SK-N-SH (cell line): ENCODE measurements at regions not wholly inside any gene's neighbourhood (a gene's known extent, or its start where the extent isn't known, plus 50 kb on each side); places are given as distances from the start of the nearest gene placed in this dataset.

Experiments
- CTCF ChIA-PET: fragments of 300-600, 350-600 bp; formaldehyde crosslinking; extraction: SDS; loops from one replicate; lab custom pipeline; 2021; lab: Yijun Ruan, JAX
- POLR2A ChIA-PET: fragments of 350-600 bp; sonication (Branson Sonifier 250); formaldehyde crosslinking; extraction: SDS; loops from one replicate; lab custom pipeline; 2020; ENCODE audit warnings: antibody characterized with exemption, inconsistent platforms; lab: Yijun Ruan, JAX
- DNase-seq: peaks from one replicate; pipeline ENCODE4 v3.0.0; 2012
- H2AFZ ChIP-seq: fragments of 200-600 bp; sonication (generic); 2 replicates; pipeline ENCODE4 v1.8.1; 2016; ENCODE audit warnings: antibody characterized with exemption, mild to moderate bottlenecking, low read depth
- H3F3A ChIP-seq: fragments of 200-600 bp; sonication (generic); replicated peaks from 2 replicates; pipeline ENCODE3; 2016; ENCODE audit warnings: antibody characterized with exemption, mild to moderate bottlenecking; ENCODE audit not compliant: insufficient read depth
- H3K27ac ChIP-seq, 2 experiments: fragments of 200-500 bp in 1 of 2; fragments of 200-600 bp in 1 of 2; sonication (Bioruptor generic) in 1 of 2; sonication (generic), shearing (Covaris generic) in 1 of 2; 2 replicates each; pipeline versions ENCODE4 v1.5.1 to v1.6.1; 2014 to 2016; ENCODE audit warnings: low read depth in 2 of 2, inconsistent platforms in 1 of 2, low read length in 1 of 2, mild to moderate bottlenecking in 1 of 2, mixed read lengths in 1 of 2
- H3K27me3 ChIP-seq: fragments of 200-600 bp; sonication (generic), shearing (Covaris generic); 2 replicates; pipeline ENCODE4 v1.6.1; 2016; ENCODE audit warnings: mixed run types; ENCODE audit not compliant: insufficient read depth
- H3K36me3 ChIP-seq, 2 experiments: fragments of 200-500 bp in 1 of 2; fragments of 200-600 bp in 1 of 2; sonication (Bioruptor generic) in 1 of 2; sonication (generic) in 1 of 2; replicated peaks in 1 of 2; 2 replicates each; pipeline versions ENCODE3 to v1.5.1; 2014 to 2016; ENCODE audit warnings: low read length in 1 of 2, mild to moderate bottlenecking in 1 of 2; ENCODE audit not compliant: insufficient read depth in 2 of 2, control insufficient read depth in 1 of 2
- H3K4me1 ChIP-seq, 2 experiments: fragments of 200-500 bp in 1 of 2; fragments of 200-600 bp in 1 of 2; sonication (Bioruptor generic) in 1 of 2; sonication (generic), shearing (Covaris generic) in 1 of 2; 2 replicates each; pipeline versions ENCODE4 v1.5.1 to v1.6.1; 2014 to 2016; ENCODE audit warnings: low read depth in 1 of 2, low read length in 1 of 2, mixed run types in 1 of 2; ENCODE audit not compliant: insufficient read depth in 2 of 2, control insufficient read depth in 1 of 2
- H3K4me2 ChIP-seq: fragments of 200-600 bp; sonication (generic), shearing (Covaris generic); 2 replicates; pipeline ENCODE4 v1.6.1; 2017; ENCODE audit warnings: mixed run types
- H3K4me3 ChIP-seq, 2 experiments: fragments of 200-500 bp in 1 of 2; fragments of 200-600 bp in 1 of 2; sonication (Bioruptor generic) in 1 of 2; sonication (generic), shearing (Covaris generic) in 1 of 2; 2 replicates each; pipeline versions ENCODE4 v1.5.1 to v1.8.1; 2014 to 2016; ENCODE audit warnings: low read depth in 2 of 2, inconsistent platforms in 1 of 2, low read length in 1 of 2, mild to moderate bottlenecking in 1 of 2, mixed read lengths in 1 of 2, moderate library complexity in 1 of 2
- H3K79me2 ChIP-seq: fragments of 200-600 bp; sonication (generic); 2 replicates; pipeline ENCODE4 v1.8.1; 2017; ENCODE audit warnings: mild to moderate bottlenecking; ENCODE audit not compliant: insufficient read depth
- H3K9ac ChIP-seq: fragments of 200-600 bp; sonication (generic); 2 replicates; pipeline ENCODE4 v1.6.1; 2017; ENCODE audit warnings: mixed run types
- H3K9me2 ChIP-seq: fragments of 200-600 bp; sonication (generic); 2 replicates; pipeline ENCODE4 v1.6.1; 2017; ENCODE audit warnings: mixed run types
- H3K9me3 ChIP-seq: fragments of 200-600 bp; sonication (generic); 2 replicates; pipeline ENCODE4 v1.6.1; 2017; ENCODE audit warnings: mixed run types, mild to moderate bottlenecking, moderate library complexity
- H4K20me1 ChIP-seq: fragments of 200-600 bp; sonication (generic); 2 replicates; pipeline ENCODE4 v1.6.1; 2017; ENCODE audit warnings: mild to moderate bottlenecking, mixed run types; ENCODE audit not compliant: insufficient read depth
- EZH2phosphoT487 ChIP-seq: fragments of 200-600 bp; sonication (generic); IDR thresholded peaks from 2 replicates; pipeline ENCODE4 v1.6.1; 2017; ENCODE audit warnings: low read depth, mixed run types, mild to moderate bottlenecking, antibody characterized with exemption, moderate library complexity, borderline replicate concordance
- FOSL2 ChIP-seq: IDR thresholded peaks from 2 replicates; pipeline ENCODE4 v1.4.0; 2012; ENCODE audit warnings: low read depth, mild to moderate bottlenecking, moderate library complexity, borderline replicate concordance
- FOXM1 ChIP-seq: IDR thresholded peaks from 2 replicates; pipeline ENCODE4 v1.4.0; 2012; ENCODE audit warnings: low read depth, mild to moderate bottlenecking
- GATA2 ChIP-seq: sonication (generic); formaldehyde crosslinking; IDR thresholded peaks from 2 replicates; pipeline ENCODE4 v1.5.0; 2020; ENCODE audit warnings: mild to moderate bottlenecking, missing genetic modification reagents
- RCOR1 ChIP-seq: fragments of 150-350 bp; IDR thresholded peaks from 2 replicates; pipeline ENCODE4 v1.6.1; 2017; ENCODE audit warnings: antibody characterized with exemption, low read length
- SIN3A ChIP-seq: IDR thresholded peaks from 2 replicates; pipeline ENCODE4 v1.6.1; 2012; ENCODE audit warnings: low read depth, mild to moderate bottlenecking, low read length, moderate library complexity, borderline replicate concordance
- WGBS: methylation state at CpG from one replicate; pipeline ENCODE4 v1.1.6; 2017; ENCODE audit warnings: low lambda C conversion rate; 5-methylcytosine and 5-hydroxymethylcytosine counted together
- TF ChIP-seq, protein P1 (sequence below): IDR thresholded peaks from 2 replicates; pipeline ENCODE4 v1.4.0; 2012; ENCODE audit warnings: low read depth
- TF ChIP-seq, protein P2 (sequence below): IDR thresholded peaks from 2 replicates; pipeline ENCODE4 v1.4.0; 2012; ENCODE audit warnings: low read depth, borderline replicate concordance
- TF ChIP-seq, protein P3 (sequence below): fragments of 200-600 bp; sonication (generic); IDR thresholded peaks from 2 replicates; pipeline ENCODE4 v1.6.1; 2017; ENCODE audit warnings: antibody characterized with exemption, mild to moderate bottlenecking, moderate library complexity
- TF ChIP-seq, protein P4 (sequence below): fragments of 150-350 bp; IDR thresholded peaks from 2 replicates; pipeline ENCODE4 v1.6.1; 2016; ENCODE audit warnings: mild to moderate bottlenecking, low read depth, low read length
- TF ChIP-seq, protein P5 (sequence below): IDR thresholded peaks from 2 replicates; pipeline ENCODE4 v1.6.1; 2012; ENCODE audit warnings: mild to moderate bottlenecking, low read depth, low read length, moderate library complexity
- TF ChIP-seq, protein P6 (sequence below): IDR thresholded peaks from 2 replicates; pipeline ENCODE4 v1.4.0; 2012; ENCODE audit warnings: low read depth, borderline replicate concordance

DNA sequence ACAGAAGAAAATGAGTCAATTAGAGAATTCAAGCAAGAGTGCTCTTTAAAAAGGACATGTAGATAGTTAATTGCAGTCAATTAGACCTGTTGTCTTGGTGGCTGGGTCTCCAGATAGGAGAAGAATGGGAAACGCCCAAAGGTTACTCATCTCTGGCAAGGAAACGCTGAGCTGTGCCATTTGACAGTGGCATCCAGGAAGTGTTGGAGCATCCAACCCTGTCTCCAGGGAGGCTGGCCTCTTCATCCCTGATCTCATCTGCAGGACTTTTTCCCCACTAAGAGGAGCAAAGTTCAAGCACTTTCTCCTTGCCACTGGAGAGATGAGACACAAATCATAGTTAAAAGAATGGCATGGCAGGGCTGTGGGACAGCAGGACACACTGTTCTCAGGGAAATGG lies 111.7 kb upstream of the MSX2 start:
- Histone ChIP-seq H3K79me2 (no peaks in the 10 kb centered on the region), H3K4me3 (no peak overlapping the region), H4K20me1 (no peaks in the 10 kb centered on the region), H3K9me2 (no peaks in the 10 kb centered on the region), H3K27ac (no peak overlapping the region), H3K4me1 (peaks cover 0 to 14% of the 10 kb centered on the region in 2 experiments; a peak in 1 of 4 replicates), H3K36me3 (no peaks in the 10 kb centered on the region), H3K4me2 (no peak overlapping the region), H3K27me3 (no peaks in the 10 kb centered on the region)
- WGBS = 54% methylated on average over 2 of the region's 2 CpGs
- ChIA-PET CTCF (interaction anchor here (1.3 to 1.4 kb wide), 2 partner anchors 13 to 193 kb away, joined by 4 to 5 read pairs; no protein-coding TSS in a partner anchor), POLR2A (interaction anchor here (0.7 kb wide), 1 partner anchor 108 kb away, joined by 3 read pairs; no protein-coding TSS in a partner anchor)
- no peak for DNase-seq
- TF ChIP-seq FOXM1 = no peak
- TF ChIP-seq, protein P1, sequence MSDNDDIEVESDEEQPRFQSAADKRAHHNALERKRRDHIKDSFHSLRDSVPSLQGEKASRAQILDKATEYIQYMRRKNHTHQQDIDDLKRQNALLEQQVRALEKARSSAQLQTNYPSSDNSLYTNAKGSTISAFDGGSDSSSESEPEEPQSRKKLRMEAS = no peak
- TF ChIP-seq, protein P2, sequence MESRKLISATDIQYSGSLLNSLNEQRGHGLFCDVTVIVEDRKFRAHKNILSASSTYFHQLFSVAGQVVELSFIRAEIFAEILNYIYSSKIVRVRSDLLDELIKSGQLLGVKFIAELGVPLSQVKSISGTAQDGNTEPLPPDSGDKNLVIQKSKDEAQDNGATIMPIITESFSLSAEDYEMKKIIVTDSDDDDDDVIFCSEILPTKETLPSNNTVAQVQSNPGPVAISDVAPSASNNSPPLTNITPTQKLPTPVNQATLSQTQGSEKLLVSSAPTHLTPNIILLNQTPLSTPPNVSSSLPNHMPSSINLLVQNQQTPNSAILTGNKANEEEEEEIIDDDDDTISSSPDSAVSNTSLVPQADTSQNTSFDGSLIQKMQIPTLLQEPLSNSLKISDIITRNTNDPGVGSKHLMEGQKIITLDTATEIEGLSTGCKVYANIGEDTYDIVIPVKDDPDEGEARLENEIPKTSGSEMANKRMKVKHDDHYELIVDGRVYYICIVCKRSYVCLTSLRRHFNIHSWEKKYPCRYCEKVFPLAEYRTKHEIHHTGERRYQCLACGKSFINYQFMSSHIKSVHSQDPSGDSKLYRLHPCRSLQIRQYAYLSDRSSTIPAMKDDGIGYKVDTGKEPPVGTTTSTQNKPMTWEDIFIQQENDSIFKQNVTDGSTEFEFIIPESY = no peak
- TF ChIP-seq, protein P3, sequence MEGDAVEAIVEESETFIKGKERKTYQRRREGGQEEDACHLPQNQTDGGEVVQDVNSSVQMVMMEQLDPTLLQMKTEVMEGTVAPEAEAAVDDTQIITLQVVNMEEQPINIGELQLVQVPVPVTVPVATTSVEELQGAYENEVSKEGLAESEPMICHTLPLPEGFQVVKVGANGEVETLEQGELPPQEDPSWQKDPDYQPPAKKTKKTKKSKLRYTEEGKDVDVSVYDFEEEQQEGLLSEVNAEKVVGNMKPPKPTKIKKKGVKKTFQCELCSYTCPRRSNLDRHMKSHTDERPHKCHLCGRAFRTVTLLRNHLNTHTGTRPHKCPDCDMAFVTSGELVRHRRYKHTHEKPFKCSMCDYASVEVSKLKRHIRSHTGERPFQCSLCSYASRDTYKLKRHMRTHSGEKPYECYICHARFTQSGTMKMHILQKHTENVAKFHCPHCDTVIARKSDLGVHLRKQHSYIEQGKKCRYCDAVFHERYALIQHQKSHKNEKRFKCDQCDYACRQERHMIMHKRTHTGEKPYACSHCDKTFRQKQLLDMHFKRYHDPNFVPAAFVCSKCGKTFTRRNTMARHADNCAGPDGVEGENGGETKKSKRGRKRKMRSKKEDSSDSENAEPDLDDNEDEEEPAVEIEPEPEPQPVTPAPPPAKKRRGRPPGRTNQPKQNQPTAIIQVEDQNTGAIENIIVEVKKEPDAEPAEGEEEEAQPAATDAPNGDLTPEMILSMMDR = no peak
- TF ChIP-seq GATA2 (CRISPR knock-in tag) = no peak
- no peak for TF ChIP-seq FOSL2
- TF ChIP-seq, protein P4, sequence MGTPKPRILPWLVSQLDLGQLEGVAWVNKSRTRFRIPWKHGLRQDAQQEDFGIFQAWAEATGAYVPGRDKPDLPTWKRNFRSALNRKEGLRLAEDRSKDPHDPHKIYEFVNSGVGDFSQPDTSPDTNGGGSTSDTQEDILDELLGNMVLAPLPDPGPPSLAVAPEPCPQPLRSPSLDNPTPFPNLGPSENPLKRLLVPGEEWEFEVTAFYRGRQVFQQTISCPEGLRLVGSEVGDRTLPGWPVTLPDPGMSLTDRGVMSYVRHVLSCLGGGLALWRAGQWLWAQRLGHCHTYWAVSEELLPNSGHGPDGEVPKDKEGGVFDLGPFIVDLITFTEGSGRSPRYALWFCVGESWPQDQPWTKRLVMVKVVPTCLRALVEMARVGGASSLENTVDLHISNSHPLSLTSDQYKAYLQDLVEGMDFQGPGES = no peak
- TF ChIP-seq SIN3A = no peak
- TF ChIP-seq, protein P5, sequence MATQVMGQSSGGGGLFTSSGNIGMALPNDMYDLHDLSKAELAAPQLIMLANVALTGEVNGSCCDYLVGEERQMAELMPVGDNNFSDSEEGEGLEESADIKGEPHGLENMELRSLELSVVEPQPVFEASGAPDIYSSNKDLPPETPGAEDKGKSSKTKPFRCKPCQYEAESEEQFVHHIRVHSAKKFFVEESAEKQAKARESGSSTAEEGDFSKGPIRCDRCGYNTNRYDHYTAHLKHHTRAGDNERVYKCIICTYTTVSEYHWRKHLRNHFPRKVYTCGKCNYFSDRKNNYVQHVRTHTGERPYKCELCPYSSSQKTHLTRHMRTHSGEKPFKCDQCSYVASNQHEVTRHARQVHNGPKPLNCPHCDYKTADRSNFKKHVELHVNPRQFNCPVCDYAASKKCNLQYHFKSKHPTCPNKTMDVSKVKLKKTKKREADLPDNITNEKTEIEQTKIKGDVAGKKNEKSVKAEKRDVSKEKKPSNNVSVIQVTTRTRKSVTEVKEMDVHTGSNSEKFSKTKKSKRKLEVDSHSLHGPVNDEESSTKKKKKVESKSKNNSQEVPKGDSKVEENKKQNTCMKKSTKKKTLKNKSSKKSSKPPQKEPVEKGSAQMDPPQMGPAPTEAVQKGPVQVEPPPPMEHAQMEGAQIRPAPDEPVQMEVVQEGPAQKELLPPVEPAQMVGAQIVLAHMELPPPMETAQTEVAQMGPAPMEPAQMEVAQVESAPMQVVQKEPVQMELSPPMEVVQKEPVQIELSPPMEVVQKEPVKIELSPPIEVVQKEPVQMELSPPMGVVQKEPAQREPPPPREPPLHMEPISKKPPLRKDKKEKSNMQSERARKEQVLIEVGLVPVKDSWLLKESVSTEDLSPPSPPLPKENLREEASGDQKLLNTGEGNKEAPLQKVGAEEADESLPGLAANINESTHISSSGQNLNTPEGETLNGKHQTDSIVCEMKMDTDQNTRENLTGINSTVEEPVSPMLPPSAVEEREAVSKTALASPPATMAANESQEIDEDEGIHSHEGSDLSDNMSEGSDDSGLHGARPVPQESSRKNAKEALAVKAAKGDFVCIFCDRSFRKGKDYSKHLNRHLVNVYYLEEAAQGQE = no peak
- TF ChIP-seq EZH2phosphoT487 = no peak
- TF ChIP-seq, protein P6, sequence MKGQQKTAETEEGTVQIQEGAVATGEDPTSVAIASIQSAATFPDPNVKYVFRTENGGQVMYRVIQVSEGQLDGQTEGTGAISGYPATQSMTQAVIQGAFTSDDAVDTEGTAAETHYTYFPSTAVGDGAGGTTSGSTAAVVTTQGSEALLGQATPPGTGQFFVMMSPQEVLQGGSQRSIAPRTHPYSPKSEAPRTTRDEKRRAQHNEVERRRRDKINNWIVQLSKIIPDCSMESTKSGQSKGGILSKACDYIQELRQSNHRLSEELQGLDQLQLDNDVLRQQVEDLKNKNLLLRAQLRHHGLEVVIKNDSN = no peak
- TF ChIP-seq RCOR1 = no peak
- TF ChIP-seq, all 33 proteins: peak for 0
- Histone ChIP-seq H2AFZ (no peak overlapping the region), H3F3A (no peaks in the 10 kb centered on the region), H3K9me3 (no peaks in the 10 kb centered on the region), H3K9ac (no peak overlapping the region)
